Fibroblast of peridontal ligament (primary cell): ENCODE measurements at regions not wholly inside any gene's neighbourhood (a gene's known extent, or its start where the extent isn't known, plus 50 kb on each side); places are given as distances from the start of the nearest gene placed in this dataset.

ENCODE experiments used
- DNase-seq: peaks from one replicate; pipeline ENCODE4 v3.0.0-alpha.2; 2010; ENCODE audit errors: extremely low read depth

- no peak for DNase-seq
Observed at GRCh38 chr13:80419416-80419815, 78.5 kb upstream of the SPRY2 start.

DNA sequence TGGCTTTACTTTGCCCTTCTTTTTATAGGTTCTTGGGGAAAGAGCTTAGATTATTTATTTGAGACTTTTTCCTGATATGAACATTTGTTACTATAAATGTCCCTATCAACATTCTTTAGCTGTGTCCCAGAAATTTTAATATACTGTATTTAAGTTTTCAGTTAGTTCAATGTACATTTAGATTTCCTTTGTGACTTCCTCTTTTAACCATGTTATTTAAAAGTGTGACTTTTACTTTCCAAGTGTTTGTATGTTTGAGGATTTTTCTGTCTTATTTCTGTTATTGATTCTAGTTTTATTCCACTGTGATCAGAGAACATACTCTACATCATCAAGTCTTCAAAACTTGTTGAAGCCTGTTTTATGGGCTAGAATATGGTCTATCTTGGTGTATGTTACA, 72.7 kb upstream of the SPRY2 start:
- DNase-seq: no peak

DNA sequence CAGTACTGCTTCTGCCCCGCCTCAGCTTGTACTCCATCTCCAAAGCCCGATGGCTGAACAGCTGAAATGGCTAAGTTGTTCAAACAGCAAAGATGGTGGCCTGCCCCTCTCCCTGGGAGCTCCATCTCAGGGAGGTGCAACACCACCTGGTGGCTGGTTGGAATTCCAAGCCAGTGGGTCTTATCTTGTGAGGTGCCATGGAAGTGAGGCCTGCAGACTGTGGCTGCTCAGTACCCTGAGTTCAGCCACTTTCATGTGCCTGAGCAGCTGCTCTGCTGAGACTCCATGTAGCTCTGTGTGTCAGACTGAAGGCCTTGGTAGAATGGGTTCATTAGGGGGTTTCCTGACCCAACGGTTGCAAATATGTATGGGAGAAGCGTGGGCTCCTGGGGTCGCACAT, 67.3 kb upstream of the SPRY2 start:
- no peak for DNase-seq

DNA sequence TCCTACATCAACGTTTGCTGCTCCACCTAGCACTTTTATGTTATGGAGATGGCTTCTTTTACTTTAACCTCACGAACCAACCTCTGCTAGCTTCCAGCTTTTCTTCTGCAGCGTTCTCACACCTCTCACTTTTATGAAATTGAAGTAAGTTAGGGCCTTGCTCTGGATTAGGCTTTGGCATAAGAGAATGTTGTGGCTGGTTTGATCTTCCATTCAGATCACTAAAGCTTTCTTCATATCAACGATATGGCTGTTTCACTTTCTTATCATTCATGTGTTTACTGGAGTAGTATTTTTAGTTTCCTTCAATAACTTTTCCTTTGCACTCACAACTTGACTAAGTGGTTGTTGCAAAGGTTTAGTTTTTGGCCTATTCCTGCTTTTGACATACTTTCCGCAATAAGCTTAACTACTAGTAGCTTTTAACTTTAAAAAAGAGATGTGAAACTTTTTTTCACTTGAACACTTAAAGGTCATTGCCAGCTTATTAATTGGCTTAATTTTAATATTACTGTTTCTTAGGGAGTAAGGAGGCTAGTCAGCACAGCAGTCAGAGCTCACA, 60.0 kb upstream of the SPRY2 start:
- DNase-seq: no peak

DNA sequence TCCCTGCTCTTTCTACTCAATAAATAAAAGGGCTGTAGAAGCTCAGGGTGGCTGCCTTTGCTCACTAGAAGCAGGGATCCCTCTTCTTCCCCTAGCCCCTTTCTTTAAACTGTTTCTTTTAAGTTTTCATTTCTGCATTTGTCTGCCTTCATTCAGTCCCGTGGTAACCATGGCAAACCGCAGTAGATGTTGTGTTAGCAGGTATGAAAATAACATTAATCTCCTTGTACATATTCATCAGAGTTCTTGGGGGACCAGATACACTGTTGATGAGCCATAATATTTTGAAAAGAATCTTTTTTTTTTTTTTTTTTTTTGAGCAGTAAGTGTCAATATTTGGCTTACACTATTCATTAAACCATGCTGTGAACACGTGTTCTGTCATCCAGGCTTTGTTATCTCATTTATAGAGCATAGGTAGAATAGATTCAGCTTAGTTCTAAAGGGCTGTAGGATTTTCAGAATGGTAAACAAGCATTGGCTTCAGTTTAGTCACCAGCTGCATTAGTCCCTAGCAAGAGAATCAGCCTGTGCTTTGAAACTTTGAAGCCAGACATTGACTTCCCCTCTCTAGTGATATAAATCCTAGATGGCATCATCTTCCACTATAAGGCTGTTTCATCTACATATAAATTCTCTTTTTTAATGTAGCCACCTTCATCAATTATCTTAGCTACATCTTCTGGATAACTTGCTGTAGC, 59.4 kb upstream of the SPRY2 start:
- DNase-seq: no peak

- DNase-seq: no peak
Observed at GRCh38 chr13:80399340-80400163, 58.6 kb upstream of the SPRY2 start.
